ENCODE measurements at regions not wholly inside any gene's neighbourhood (a gene's known extent, or its start where the extent isn't known, plus 50 kb on each side); places are given as distances from the start of the nearest gene placed in this dataset.
"Not testable (repeated sequence)": the region's sequence is repeated elsewhere in the genome, so short reads cannot be mapped to it uniquely, and the experiment has no call there.

DNA sequence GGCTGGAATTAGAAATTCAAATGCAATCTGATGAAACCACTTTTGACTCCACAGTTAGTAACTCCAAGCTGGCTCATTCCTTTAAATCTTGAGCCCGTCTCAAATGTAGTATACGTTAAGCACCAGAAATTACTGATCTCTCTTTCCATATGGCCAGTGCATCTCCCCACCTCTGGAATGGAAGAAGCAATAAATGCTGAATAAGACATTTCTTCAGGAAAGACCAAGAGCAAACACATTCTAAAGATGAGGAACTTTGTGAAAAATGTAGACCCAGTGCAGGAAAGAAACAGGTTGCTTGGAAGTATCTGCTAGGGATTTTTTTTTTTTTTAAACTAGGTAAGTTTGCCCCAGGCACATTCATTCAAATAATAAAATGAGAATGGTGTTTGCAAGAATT lies 143.1 kb upstream of the FBXO11 start:
- in situ Hi-C loops (cut with MboI; ENCODE audit: low pct_unique_long_range_greater_than_20kb, low sequenced_read_pairs, unreplicated experiment): no loop called here
- TF ChIP-seq, protein P1, sequence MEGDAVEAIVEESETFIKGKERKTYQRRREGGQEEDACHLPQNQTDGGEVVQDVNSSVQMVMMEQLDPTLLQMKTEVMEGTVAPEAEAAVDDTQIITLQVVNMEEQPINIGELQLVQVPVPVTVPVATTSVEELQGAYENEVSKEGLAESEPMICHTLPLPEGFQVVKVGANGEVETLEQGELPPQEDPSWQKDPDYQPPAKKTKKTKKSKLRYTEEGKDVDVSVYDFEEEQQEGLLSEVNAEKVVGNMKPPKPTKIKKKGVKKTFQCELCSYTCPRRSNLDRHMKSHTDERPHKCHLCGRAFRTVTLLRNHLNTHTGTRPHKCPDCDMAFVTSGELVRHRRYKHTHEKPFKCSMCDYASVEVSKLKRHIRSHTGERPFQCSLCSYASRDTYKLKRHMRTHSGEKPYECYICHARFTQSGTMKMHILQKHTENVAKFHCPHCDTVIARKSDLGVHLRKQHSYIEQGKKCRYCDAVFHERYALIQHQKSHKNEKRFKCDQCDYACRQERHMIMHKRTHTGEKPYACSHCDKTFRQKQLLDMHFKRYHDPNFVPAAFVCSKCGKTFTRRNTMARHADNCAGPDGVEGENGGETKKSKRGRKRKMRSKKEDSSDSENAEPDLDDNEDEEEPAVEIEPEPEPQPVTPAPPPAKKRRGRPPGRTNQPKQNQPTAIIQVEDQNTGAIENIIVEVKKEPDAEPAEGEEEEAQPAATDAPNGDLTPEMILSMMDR (IDR thresholded peaks at IDR 0.05; ENCODE audit: extremely low read depth, insufficient read depth, missing control alignments): no peak
- no peak for DNase-seq (ENCODE audit: low spot score)

DNA sequence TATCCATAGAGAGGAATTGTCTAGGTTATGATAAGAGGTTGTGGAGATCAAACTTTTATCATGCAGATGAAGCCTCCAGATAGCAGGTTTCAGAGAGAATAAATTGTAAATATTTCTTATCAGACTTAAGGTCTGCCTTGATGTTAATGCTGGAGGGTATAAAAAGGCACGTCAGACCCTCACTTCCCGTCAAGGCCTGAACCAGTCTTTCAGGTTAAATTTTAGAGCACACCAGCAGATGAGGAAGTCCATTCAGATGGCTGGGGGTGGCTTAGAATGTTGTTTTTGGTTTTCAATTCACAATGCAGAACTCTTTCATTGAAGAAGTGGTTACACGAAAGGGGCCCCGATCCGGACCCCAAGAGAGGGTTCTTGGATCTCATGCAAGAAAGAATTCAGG lies 144.4 kb upstream of the FBXO11 start:
- DNase-seq (ENCODE audit: low spot score): no peak
- in situ Hi-C loops (cut with MboI; ENCODE audit: low pct_unique_long_range_greater_than_20kb, low sequenced_read_pairs, unreplicated experiment): no loop called here
- TF ChIP-seq, protein P1 (IDR thresholded peaks at IDR 0.05; ENCODE audit: extremely low read depth, insufficient read depth, missing control alignments): no peak

DNA sequence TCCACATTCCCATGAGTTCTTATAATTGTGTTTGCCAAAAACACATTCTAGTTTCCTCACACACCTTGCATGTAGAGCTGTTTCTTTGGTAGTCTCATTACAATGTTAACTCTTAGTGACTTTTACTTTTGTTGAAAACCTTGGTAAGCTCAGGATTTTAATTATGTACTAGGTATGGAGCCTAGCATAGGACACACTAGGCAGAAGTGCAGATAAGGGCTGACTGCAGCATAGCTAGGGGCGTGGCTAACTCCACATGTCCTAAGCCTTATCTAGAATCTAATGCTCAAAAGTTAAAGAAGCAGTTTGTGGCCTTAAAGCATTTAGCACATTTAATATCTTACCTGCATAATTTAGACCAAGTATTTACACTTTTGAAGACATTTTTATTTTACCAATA lies 153.7 kb upstream of the FBXO11 start:
- in situ Hi-C loops (cut with MboI; ENCODE audit: low pct_unique_long_range_greater_than_20kb, low sequenced_read_pairs, unreplicated experiment): no loop called here
- DNase-seq (ENCODE audit: low spot score): no peak
- TF ChIP-seq, protein P1 (IDR thresholded peaks at IDR 0.05; ENCODE audit: extremely low read depth, insufficient read depth, missing control alignments): no peak

DNA sequence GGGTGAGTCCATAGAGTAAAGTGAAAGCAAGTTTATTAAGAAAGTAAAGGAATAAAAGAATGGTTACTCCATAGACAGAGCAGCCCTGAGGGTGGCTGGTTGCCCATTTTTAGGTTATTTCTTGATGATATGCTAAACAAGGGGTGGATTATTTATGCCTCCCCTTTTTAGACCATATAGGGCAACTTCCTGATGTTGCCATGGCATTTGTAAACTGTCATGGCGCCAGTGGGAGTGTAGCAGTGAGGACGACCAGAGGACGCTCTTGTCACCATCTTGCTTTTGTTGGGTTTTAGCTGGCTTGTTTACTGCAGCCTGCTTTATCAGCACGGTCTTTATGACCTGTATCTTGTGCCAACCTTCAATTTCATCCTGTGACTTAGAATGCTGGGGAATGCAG lies 155.4 kb upstream of the FBXO11 start:
- DNase-seq (ENCODE audit: low spot score); in situ Hi-C loops (cut with MboI; ENCODE audit: low pct_unique_long_range_greater_than_20kb, low sequenced_read_pairs, unreplicated experiment): not testable (repeated sequence)

DNA sequence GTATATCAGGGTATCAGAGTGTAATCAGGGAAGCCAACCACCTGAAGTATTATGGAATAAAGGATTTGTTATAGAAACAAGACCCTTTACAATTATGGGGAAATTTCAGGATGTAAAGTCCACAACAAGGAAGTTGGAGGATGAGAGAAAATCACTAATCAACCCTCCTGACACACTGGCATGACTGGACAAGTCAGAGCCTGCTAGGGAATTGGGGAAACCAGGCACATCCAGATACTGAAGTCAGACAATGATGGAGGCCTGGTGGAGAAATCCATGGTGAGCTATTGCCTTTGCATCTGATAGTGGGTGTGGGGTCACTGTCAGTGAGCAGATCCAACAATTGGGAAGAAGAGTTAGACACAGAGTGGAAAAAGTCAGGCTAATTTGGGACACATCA lies 158.8 kb upstream of the FBXO11 start:
- in situ Hi-C loops (cut with MboI; ENCODE audit: low pct_unique_long_range_greater_than_20kb, low sequenced_read_pairs, unreplicated experiment): no loop called here
- no peak for DNase-seq (ENCODE audit: low spot score)
- TF ChIP-seq, protein P1 (IDR thresholded peaks at IDR 0.05; ENCODE audit: extremely low read depth, insufficient read depth, missing control alignments): no peak

DNA sequence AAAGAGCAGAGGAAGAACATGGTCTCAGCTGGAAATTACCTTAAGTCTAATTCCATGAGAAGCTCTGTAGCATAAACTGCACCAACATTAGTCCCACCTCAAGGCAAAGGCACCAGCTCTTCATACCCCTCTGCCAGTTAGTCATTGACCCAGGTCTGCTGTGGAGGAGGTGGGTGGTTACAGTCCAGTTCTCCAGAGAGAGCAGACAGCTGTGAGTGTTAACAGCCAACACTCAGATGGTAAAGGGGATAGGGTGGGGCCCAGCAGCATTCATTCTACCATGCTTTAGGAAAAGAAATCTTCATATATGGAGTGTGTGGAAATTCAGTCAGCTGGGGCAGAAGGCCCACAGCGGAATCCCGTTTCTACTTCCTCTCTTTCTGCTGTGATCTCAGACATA lies 159.7 kb upstream of the FBXO11 start:
- DNase-seq (ENCODE audit: low spot score): no peak
- in situ Hi-C loops (cut with MboI; ENCODE audit: low pct_unique_long_range_greater_than_20kb, low sequenced_read_pairs, unreplicated experiment): no loop called here
- TF ChIP-seq, protein P1 (IDR thresholded peaks at IDR 0.05; ENCODE audit: extremely low read depth, insufficient read depth, missing control alignments): no peak

DNA sequence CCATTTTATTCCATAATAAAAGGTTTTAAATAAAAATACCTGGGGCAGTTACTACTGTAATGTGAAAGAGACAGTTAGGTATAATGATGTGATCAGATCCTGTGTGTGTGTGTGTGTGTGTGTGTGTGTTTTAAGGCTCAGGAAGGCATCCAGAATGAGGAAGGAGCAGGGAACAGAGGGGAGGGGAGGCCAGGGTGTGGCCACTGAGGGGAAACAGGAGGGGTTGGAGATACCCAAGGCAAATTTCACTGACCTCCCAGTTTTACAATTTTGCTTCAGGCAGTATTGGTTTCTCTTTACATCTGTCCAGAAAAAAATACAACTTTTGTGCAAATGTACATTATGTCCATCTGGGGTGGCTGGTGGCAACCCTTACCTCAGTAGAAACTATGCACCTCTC lies 163.5 kb upstream of the FBXO11 start:
- no peak for DNase-seq (ENCODE audit: low spot score)
- in situ Hi-C loops (cut with MboI; ENCODE audit: low pct_unique_long_range_greater_than_20kb, low sequenced_read_pairs, unreplicated experiment): no loop called here
- TF ChIP-seq, protein P1 (IDR thresholded peaks at IDR 0.05; ENCODE audit: extremely low read depth, insufficient read depth, missing control alignments): no peak
